Fibroblast of mammary gland (primary cell): ENCODE measurements at regions not wholly inside any gene's neighbourhood (a gene's known extent, or its start where the extent isn't known, plus 50 kb on each side); places are given as distances from the start of the nearest gene placed in this dataset.

Experiments used
- DNase-seq: peaks from one replicate; pipeline ENCODE4 v3.0.0-alpha.2; 2010; ENCODE audit warnings: low read depth
- H3K4me3 ChIP-seq: 2 replicates; pipeline ENCODE4 v1.5.1; 2011; ENCODE audit warnings: low read depth, mild to moderate bottlenecking, low read length, moderate library complexity; ENCODE audit not compliant: control insufficient read depth
- CTCF ChIP-seq: conservative IDR thresholded peaks from 2 replicates; pipeline ENCODE4 v1.5.1; 2011; ENCODE audit warnings: low read depth, low read length, inconsistent platforms; ENCODE audit not compliant: control insufficient read depth, insufficient read depth

DNA sequence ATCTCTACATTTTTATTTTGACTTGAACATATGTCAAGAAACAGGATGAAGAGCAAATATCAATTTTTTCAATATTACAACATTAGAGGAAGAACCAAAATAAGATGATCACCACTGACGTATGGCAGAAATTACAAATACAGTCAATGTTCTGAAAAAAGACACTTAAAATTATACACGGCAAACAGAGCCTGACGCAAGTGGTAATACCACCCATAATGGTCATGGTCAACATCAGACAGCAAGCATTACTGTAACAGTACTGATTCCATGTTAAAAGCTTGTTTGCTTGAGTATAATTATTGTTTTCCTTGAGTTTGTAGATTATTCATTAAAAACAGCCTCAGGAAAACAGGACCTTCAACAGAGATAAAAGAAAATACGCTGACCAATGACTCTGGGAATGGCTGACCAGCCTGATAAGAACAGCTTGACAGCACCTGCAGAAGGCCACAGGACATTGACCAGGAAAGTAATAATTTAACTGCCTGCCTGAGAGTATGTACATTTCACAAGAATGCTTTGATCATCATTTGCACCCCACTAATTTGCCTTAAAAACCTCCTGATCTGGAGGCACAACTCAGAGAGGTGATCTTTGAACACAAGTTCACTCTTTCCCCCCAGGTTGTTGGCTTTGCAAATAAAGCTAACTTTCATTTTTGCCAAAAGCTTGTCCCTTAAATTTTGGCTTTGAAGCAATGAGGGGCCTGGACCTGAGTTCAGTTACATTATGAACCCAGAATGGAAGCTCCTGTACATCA, 187.3 kb downstream of the IPO8 start:
- no peak overlapping the region for H3K4me3 ChIP-seq
- TF ChIP-seq CTCF = no peak
- no peak for DNase-seq

DNA sequence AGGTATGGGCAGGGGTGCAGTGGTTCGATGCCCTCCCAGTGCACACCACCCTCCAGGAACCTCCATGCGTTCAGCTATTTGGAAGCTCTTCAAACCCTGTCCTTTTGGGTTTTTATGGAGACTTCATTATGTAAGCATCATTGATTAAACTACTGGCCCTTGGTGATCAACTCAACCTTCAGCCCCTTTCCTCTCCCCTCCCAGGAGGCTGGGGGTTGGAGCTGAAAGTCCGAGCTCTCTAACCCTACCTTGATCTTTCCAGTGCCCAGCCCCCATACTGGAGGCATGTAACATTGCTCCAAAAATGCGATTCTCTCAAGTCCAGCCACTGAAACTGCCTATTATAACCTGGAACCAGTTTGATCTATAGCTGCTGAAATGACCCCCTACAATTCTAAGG, 188.1 kb downstream of the IPO8 start:
- H3K4me3 ChIP-seq = no peak overlapping the region
- no peak for TF ChIP-seq CTCF
- DNase-seq = no peak

DNA sequence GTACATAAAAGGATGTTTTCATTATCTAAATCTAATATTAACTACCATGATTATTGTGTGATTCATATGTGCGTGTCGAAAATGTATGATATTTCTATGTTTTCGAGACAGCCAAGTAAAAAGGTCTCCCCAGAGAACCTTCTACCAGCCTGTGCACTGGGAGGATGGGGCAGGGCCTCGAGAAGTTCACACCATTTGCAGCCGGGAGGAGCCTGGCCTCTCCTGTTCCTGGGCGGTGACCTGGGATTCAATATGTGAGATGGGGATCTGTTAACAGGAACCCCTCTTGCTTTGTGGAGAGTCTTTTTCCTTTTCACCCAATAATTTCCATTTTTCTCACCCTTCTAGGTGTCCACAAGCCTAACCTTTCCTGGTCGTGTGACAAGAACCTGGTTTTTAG, 189.3 kb downstream of the IPO8 start:
- no peak for DNase-seq

GRCh38 chr12:30501718-30502117, 194.0 kb downstream of the IPO8 start:
- no peak for DNase-seq
- TF ChIP-seq CTCF = no peak
- H3K4me3 ChIP-seq = no peak overlapping the region

More for the DNA sequence above, 189.3 kb downstream of the IPO8 start:
- no peak overlapping the region for H3K4me3 ChIP-seq
- no peak for TF ChIP-seq CTCF

DNA sequence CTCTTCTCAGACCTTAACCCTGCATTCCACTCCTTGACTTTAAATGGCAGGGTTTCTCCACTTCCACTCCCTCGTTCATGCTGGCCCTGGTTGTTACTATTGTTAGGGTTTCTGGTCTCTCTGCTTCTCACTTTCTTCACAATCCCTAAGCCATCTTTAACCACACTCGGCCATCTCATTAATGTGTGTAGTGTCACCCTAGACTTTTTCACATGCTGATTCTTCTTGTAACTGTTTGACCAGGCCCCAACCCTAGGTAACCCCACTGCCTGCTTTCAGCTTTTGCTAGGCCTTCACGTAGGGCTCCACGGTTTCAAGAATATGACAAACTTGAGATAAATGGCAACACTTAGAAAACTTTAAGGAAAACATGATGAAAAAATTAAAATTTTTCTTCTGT, 195.1 kb downstream of the IPO8 start:
- H3K4me3 ChIP-seq = no peak overlapping the region
- TF ChIP-seq CTCF = no peak
- DNase-seq = no peak

- H3K4me3 ChIP-seq = no peak overlapping the region
- DNase-seq = no peak
- TF ChIP-seq CTCF = no peak
Observed at GRCh38 chr12:30485230-30485890, 210.3 kb downstream of the IPO8 start.
